Mesendoderm (in vitro differentiated cells): ENCODE measurements at regions not wholly inside any gene's neighbourhood (a gene's known extent, or its start where the extent isn't known, plus 50 kb on each side); places are given as distances from the start of the nearest gene placed in this dataset.

Experiments used
- DNase-seq: peaks from one replicate; pipeline ENCODE4 v3.0.0; 2013
- H2AK5ac ChIP-seq: 2 replicates; pipeline ENCODE4 v1.6.1; 2013; ENCODE audit warnings: low read length, inconsistent platforms
- H2BK120ac ChIP-seq: 2 replicates; pipeline ENCODE4 v1.6.1; 2013; ENCODE audit warnings: low read depth, mild to moderate bottlenecking, low read length, moderate library complexity, mixed read lengths
- H2BK15ac ChIP-seq: replicated peaks from 2 replicates; pipeline ENCODE4 v1.6.1; 2013; ENCODE audit warnings: low read depth, mild to moderate bottlenecking, moderate library complexity
- H2BK5ac ChIP-seq: 2 replicates; pipeline ENCODE4 v1.6.1; 2013; ENCODE audit warnings: low read length, inconsistent platforms
- H3K18ac ChIP-seq: 2 replicates; pipeline ENCODE4 v1.6.1; 2013; ENCODE audit warnings: mild to moderate bottlenecking, low read length, mixed read lengths
- H3K23ac ChIP-seq: one replicate; pipeline ENCODE4 v1.6.1; 2013; ENCODE audit warnings: low read length
- H3K27ac ChIP-seq: 2 replicates; pipeline ENCODE4 v1.5.1; 2013; ENCODE audit warnings: low read depth, mild to moderate bottlenecking, inconsistent platforms, low read length, moderate library complexity
- H3K27me3 ChIP-seq: 2 replicates; pipeline ENCODE4 v1.6.1; 2013; ENCODE audit warnings: low read length, control low read depth, mild to moderate bottlenecking, inconsistent platforms; ENCODE audit not compliant: insufficient read depth, poor library complexity
- H3K36me3 ChIP-seq: 2 replicates; pipeline ENCODE4 v1.6.1; 2013; ENCODE audit warnings: low read length, inconsistent platforms; ENCODE audit not compliant: control insufficient read depth, insufficient read depth
- H3K4ac ChIP-seq: one replicate; pipeline ENCODE4 v1.6.1; 2013; ENCODE audit warnings: low read depth, mild to moderate bottlenecking, low read length, moderate library complexity
- H3K4me1 ChIP-seq: 2 replicates; pipeline ENCODE4 v1.6.1; 2013; ENCODE audit warnings: low read depth, low read length, inconsistent platforms; ENCODE audit not compliant: control insufficient read depth
- H3K4me2 ChIP-seq: 2 replicates; pipeline ENCODE4 v1.6.1; 2013; ENCODE audit warnings: low read length
- H3K4me3 ChIP-seq: 2 replicates; pipeline ENCODE4 v1.5.1; 2013; ENCODE audit warnings: mild to moderate bottlenecking, low read length
- H3K56ac ChIP-seq: one replicate; pipeline ENCODE4 v1.6.1; 2013; ENCODE audit warnings: low read length
- H3K79me1 ChIP-seq: 2 replicates; pipeline ENCODE4 v1.6.1; 2013; ENCODE audit warnings: low read length, inconsistent platforms
- H3K79me2 ChIP-seq: 2 replicates; pipeline ENCODE4 v1.6.1; 2013; ENCODE audit warnings: mild to moderate bottlenecking, low read length; ENCODE audit not compliant: control insufficient read depth, insufficient read depth
- H3K9ac ChIP-seq: 2 replicates; pipeline ENCODE4 v1.6.1; 2013; ENCODE audit warnings: low read length, inconsistent platforms
- H4K5ac ChIP-seq: one replicate; pipeline ENCODE4 v1.6.1; 2013; ENCODE audit warnings: low read length
- H4K8ac ChIP-seq: one replicate; pipeline ENCODE4 v1.6.1; 2013; ENCODE audit warnings: low read depth, mild to moderate bottlenecking, control low read depth, low read length, moderate library complexity
- WGBS: extraction: QIAGEN DNeasy Blood & Tissue Kit; methylation state at CpG from one replicate; pipeline ENCODE4 v1.1.7; 2013; ENCODE audit warnings: low lambda C conversion rate, missing lambda C conversion rate; ENCODE audit not compliant: insufficient coverage; ENCODE audit errors: extremely low coverage; 5-methylcytosine and 5-hydroxymethylcytosine counted together

GRCh38 chr9:118647331-118647730 lies 721.9 kb downstream of the BRINP1 start:
- Histone ChIP-seq H3K9ac (no peak overlapping the region), H3K79me2 (no peaks in the 10 kb centered on the region), H3K36me3 (no peaks in the 10 kb centered on the region), H3K4me2 (no peak overlapping the region), H3K4me1 (peaks cover 5% of the 10 kb centered on the region), H3K18ac (no peak overlapping the region), H2BK120ac (no peak overlapping the region), H4K5ac (no peak overlapping the region), H2BK15ac (no peak overlapping the region), H2AK5ac (no peak overlapping the region), H4K8ac (no peak overlapping the region), H3K4me3 (no peak overlapping the region), H3K27ac (no peak overlapping the region), H3K23ac (no peak overlapping the region), H2BK5ac (no peak overlapping the region), H3K56ac (no peak overlapping the region), H3K27me3 (no peaks in the 10 kb centered on the region), H3K79me1 (no peaks in the 10 kb centered on the region), H3K4ac (no peak overlapping the region)
- WGBS = no CpG with 5 or more reads among the region's 1 CpG
- DNase-seq = no peak

- Histone ChIP-seq H2AK5ac (no peak overlapping the region), H3K56ac (no peak overlapping the region), H3K4me1 (no peaks in the 10 kb centered on the region), H4K8ac (no peak overlapping the region), H2BK120ac (no peak overlapping the region), H3K23ac (no peak overlapping the region), H3K9ac (no peak overlapping the region), H3K27ac (no peak overlapping the region), H4K5ac (no peak overlapping the region), H3K36me3 (no peaks in the 10 kb centered on the region), H3K4ac (no peak overlapping the region), H3K79me1 (no peaks in the 10 kb centered on the region), H3K79me2 (no peaks in the 10 kb centered on the region), H3K4me3 (no peak overlapping the region), H3K27me3 (no peaks in the 10 kb centered on the region), H2BK15ac (no peak overlapping the region), H3K18ac (no peak overlapping the region), H3K4me2 (no peak overlapping the region), H2BK5ac (no peak overlapping the region)
- no peak for DNase-seq
These were observed 718.8 kb downstream of the BRINP1 start for GRCh38 chr9:118650417-118650816.

- no peaks in the 10 kb centered on the region for H3K36me3 ChIP-seq
- H2BK15ac ChIP-seq = no peak overlapping the region
- WGBS = no CpG with 5 or more reads among the region's 2 CpGs
These were observed 717.7 kb downstream of the BRINP1 start for GRCh38 chr9:118651511-118651910.

GRCh38 chr9:118652258-118652657 lies 717.0 kb downstream of the BRINP1 start:
- no CpG with 5 or more reads among the region's 2 CpGs for WGBS
- H2BK120ac ChIP-seq = no peak overlapping the region
- no peak overlapping the region for H3K4me3 ChIP-seq
- no peaks in the 10 kb centered on the region for H3K36me3 ChIP-seq
- no peak overlapping the region for H2BK5ac ChIP-seq
- no peak overlapping the region for H3K27ac ChIP-seq
- no peaks in the 10 kb centered on the region for H3K79me2 ChIP-seq
- H3K4me1 ChIP-seq = no peaks in the 10 kb centered on the region
- no peak overlapping the region for H3K23ac ChIP-seq
- no peak overlapping the region for H4K8ac ChIP-seq
- H3K56ac ChIP-seq = no peak overlapping the region
- no peak overlapping the region for H3K9ac ChIP-seq
- DNase-seq = no peak
- no peak overlapping the region for H4K5ac ChIP-seq
- no peaks in the 10 kb centered on the region for H3K27me3 ChIP-seq
- H3K18ac ChIP-seq = no peak overlapping the region
- no peak overlapping the region for H2BK15ac ChIP-seq
- no peak overlapping the region for H3K4me2 ChIP-seq
- no peak overlapping the region for H2AK5ac ChIP-seq
- H3K4ac ChIP-seq = no peak overlapping the region
- no peaks in the 10 kb centered on the region for H3K79me1 ChIP-seq

More at GRCh38 chr9:118651511-118651910, 717.7 kb downstream of the BRINP1 start:
- no peak overlapping the region for H3K4me2 ChIP-seq
- no peak overlapping the region for H3K4me3 ChIP-seq
- no peak overlapping the region for H2AK5ac ChIP-seq
- no peak overlapping the region for H2BK5ac ChIP-seq
- no peaks in the 10 kb centered on the region for H3K4me1 ChIP-seq
- no peak overlapping the region for H3K9ac ChIP-seq
- H3K56ac ChIP-seq = no peak overlapping the region
- no peak overlapping the region for H4K8ac ChIP-seq
- H3K27me3 ChIP-seq = no peaks in the 10 kb centered on the region
- H3K27ac ChIP-seq = no peak overlapping the region
- DNase-seq = no peak
- no peak overlapping the region for H3K23ac ChIP-seq
- H3K4ac ChIP-seq = no peak overlapping the region
- no peak overlapping the region for H4K5ac ChIP-seq
- no peaks in the 10 kb centered on the region for H3K79me1 ChIP-seq
- no peak overlapping the region for H3K18ac ChIP-seq
- H3K79me2 ChIP-seq = no peaks in the 10 kb centered on the region
- no peak overlapping the region for H2BK120ac ChIP-seq

GRCh38 chr9:118652912-118653311 lies 716.3 kb downstream of the BRINP1 start:
- Histone ChIP-seq H3K79me1 (no peaks in the 10 kb centered on the region), H2BK15ac (no peak overlapping the region), H4K8ac (no peak overlapping the region), H2BK120ac (no peak overlapping the region), H3K27me3 (no peaks in the 10 kb centered on the region), H2AK5ac (no peak overlapping the region), H3K27ac (no peak overlapping the region), H3K4me3 (no peak overlapping the region), H3K36me3 (no peaks in the 10 kb centered on the region), H3K9ac (no peak overlapping the region), H3K79me2 (no peaks in the 10 kb centered on the region), H2BK5ac (no peak overlapping the region), H3K4me1 (no peaks in the 10 kb centered on the region), H3K23ac (no peak overlapping the region), H4K5ac (no peak overlapping the region), H3K56ac (no peak overlapping the region), H3K4ac (no peak overlapping the region), H3K18ac (no peak overlapping the region), H3K4me2 (no peak overlapping the region)
- no peak for DNase-seq
- no CpG with 5 or more reads among the region's 2 CpGs for WGBS

- no peak overlapping the region for H2BK5ac ChIP-seq
- no peak overlapping the region for H2AK5ac ChIP-seq
- H3K79me2 ChIP-seq = no peaks in the 10 kb centered on the region
- H2BK15ac ChIP-seq = no peak overlapping the region
- no peak overlapping the region for H4K8ac ChIP-seq
- no peaks in the 10 kb centered on the region for H3K79me1 ChIP-seq
- no peak overlapping the region for H4K5ac ChIP-seq
- no peaks in the 10 kb centered on the region for H3K4me1 ChIP-seq
- H3K36me3 ChIP-seq = no peaks in the 10 kb centered on the region
- no CpG with 5 or more reads among the region's 6 CpGs for WGBS
- no peak overlapping the region for H3K18ac ChIP-seq
- no peak overlapping the region for H3K9ac ChIP-seq
- H3K27me3 ChIP-seq = no peaks in the 10 kb centered on the region
- H2BK120ac ChIP-seq = no peak overlapping the region
- DNase-seq = no peak
- no peak overlapping the region for H3K4me3 ChIP-seq
- no peak overlapping the region for H3K4ac ChIP-seq
- H3K27ac ChIP-seq = no peak overlapping the region
- no peak overlapping the region for H3K4me2 ChIP-seq
- no peak overlapping the region for H3K56ac ChIP-seq
- H3K23ac ChIP-seq = no peak overlapping the region
These were observed 710.2 kb downstream of the BRINP1 start for GRCh38 chr9:118659011-118659410.
